ENCODE measurements at regions not wholly inside any gene's neighbourhood (a gene's known extent, or its start where the extent isn't known, plus 50 kb on each side); places are given as distances from the start of the nearest gene placed in this dataset.
"Not testable (repeated sequence)": the region's sequence is repeated elsewhere in the genome, so short reads cannot be mapped to it uniquely, and the experiment has no call there.

DNA sequence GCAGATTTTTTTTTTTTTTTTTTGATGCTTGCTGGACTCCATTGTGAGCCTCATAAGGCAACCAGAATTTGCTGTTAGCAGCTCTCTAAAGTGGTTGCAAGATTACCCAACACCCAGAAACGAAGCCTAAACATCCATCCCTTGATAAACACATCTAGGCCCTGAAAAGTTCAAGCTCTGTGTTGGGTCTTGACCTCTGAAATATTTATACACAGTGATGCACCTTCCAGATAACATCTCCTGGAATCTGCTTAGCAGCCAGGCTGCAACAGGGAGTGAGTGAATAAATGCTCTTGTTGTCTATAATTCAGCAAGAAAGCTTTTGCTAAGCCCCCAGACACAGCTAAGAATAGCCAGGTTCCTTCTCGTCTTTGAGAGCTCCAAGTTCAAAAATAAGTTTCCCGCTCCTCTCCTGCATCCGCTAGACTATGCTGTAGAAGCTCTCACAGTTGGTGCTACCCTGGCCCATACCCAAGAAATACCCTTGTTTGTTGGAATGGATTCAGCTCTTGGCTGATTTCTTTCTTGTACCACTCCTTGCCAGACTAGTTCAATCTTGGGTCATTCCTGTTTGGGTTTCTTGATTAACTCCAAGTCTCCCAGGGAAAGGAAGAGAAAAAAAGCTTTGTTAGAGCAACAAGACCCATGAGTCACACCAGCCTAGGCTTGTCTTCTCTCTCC is 610.6 kb upstream of the TBX3 start:
- no peak for DNase-seq

DNA sequence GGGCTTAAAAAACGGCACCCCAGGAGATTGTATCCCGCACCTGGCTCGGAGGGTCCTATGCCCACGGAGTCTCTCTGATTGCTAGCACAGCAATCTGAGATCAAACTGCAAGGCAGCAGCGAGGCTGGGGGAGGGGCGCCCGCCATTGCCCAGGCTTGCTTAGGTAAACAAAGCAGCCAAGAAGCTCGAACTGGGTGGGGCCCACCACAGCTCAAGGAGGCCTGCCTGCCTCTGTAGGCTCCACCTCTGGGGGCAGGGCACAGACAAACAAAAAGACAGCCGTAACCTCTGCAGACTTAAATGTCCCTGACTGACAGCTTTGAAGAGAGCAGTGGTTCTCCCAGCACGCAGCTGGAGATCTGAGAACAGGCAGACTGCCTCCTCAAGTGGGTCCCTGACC is 601.5 kb upstream of the TBX3 start:
- DNase-seq = not testable (repeated sequence)

DNA sequence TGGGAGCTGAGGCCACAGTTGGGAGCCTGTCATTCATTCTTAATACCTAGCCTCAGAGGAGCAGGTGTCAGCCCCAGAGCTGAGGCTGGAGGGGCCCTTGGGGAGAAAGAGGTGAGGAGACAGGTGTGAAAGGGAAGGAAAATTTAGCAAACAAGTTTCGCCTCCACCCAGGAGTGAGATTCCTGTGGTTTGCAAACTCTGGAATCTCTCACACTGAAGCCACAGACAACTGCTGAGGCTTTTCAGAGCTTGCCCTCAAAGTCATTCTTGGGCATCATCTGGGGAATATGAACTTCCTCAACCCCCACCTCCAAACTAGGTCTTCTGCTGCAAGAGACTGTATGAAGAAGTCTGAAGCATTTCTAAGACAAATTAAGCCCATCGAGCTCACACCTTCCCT is 589.5 kb upstream of the TBX3 start:
- no peak for DNase-seq

DNA sequence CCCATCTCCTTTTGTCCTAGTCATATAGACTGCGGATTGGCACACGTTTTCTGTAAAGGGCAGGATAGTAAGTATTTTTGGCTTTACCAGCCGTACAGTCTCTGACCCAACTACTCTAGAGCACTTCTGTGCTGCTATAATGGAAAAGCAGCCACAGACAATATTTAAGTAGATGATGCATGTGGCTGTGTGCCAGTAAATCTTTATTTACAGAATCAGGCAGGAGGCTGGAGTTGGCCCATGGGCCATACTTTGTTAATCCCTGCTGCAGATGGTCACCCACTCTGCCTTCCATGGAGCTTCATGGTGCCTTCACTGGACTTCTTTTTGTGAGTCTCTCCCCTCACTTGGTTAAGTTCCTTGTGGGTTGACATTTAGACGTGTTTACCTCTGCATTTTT is 584.5 kb upstream of the TBX3 start:
- no peak for DNase-seq

DNA sequence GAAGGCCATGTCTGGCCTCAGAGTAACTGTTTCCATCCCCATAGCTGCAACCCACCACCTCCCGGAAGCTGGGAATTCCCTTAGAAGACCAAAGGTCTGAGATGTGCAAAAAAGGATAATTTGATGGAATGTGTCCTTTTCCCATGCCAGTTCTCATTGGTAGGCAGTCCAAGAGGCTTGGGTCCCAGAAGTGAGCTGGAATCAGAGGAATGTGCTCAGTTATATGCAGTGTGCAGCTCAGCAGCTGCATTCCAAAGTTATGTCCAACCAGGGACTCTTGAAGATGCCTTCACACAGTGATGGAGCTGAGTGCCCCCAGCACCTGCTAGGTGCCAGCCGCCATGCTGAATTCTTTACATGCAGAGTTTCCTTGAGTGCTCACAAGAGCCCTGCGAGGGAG is 583.9 kb upstream of the TBX3 start:
- DNase-seq = no peak

DNA sequence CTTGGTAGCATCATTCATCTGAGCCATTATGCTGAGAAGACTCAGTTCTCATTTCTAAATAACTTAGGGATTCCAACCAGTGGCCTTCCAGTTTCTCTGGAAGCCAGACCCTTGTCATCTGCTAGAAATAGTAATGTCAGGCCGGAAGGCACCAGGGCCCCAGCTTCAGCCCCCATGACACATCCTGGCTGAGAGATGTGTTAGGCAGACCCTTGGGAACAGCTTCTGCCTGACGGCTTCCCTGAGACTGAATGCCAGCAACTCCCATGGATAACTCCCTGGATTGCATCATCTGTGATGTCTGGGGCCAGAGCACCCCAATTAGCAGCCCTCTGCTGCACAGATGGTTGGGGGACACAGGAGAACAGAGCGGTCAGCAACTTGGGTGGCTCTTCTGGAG is 583.5 kb upstream of the TBX3 start:
- no peak for DNase-seq

DNA sequence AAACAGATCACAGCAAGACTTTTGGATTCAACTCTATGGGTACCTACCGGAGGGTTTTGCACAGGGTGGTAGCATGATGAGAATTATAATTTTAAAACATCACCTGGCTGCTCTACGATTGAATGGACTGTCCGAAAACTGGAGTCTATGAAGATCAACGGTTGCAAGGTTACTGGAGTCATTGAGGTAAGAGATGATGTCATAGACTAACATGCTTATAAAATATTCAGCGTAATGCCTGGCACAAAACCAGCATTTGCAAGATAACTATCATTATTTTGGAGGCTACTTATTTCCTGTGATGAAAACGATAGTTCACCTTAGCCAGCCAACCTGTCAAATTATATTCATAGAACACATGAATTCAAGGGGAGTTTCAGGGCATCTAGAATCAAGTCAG is 580.6 kb upstream of the TBX3 start:
- no peak for DNase-seq

DNA sequence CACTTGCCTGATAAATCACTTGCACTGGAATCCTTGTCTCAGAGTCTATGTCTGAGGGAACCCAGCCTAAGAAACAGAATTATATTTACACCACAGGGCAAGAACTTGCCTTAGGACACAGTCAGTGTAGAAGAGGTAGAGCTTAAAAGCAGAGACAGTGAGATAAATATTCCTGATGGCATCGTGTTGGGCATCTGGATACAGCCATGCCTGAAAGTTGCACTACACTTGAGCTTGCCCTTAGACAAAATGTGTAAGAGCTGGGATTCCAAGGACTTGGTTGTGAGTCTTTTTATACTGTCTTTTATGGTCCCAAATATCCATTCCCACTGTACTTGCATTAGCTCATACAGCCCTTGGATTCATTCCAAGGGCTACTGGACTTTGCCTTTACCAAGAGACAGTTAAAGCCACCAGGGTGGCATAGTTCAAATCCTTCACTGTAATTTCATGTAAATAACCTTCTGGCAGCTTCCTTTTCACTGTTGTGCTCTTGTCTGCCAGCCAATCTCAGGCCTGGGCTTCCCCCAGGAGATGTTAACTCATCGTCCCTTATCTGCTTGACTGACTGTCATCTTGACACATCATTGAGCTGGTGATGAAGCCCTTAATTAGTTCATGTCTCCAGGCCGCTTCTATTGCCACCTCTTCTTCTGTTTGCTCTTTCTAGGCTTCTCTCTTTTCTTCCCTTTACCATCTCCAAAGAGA is 577.9 kb upstream of the TBX3 start:
- DNase-seq = no peak

DNA sequence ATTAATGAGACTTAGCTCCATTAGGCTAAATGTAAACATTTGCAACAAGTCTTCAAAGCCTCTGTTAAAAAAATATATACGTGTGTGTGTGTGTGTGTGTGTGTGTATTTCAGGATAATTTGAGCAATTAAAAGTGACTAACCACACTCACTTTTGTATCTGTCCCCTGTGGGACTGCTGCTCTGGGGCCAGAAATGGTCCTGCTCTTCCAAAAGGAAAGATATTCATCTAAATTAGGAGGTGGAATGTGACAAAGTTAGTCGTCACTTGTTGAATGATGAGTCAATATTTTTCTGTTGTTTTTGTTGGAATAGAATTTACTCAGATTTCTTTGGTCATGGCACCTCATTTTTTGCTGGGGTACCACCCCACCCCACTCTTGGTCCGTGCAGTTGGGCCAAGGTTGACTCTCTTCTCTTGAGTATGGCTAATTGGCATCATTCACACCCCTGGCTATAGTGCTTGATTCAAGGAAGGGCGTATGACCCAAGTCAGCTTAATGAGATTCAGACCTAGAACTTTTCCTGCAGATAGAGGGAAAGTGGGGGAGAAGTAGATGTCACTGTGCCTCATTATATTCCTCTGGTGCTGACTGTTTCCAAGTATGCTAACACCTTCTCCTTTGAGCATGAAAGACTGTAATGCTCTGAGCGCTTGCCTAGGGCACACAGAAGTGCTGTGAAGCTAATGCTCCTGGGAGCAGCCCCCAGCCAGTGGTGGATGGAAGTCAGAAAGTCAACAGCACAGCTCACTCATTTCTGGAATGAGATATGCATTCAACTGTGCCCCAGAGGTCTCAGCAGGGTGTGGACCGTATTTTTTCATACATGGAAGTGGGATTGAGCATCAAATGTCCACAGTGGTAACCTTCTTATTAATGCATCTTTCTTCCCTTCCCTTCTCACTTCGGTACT is 577.0 kb upstream of the TBX3 start:
- DNase-seq = no peak

DNA sequence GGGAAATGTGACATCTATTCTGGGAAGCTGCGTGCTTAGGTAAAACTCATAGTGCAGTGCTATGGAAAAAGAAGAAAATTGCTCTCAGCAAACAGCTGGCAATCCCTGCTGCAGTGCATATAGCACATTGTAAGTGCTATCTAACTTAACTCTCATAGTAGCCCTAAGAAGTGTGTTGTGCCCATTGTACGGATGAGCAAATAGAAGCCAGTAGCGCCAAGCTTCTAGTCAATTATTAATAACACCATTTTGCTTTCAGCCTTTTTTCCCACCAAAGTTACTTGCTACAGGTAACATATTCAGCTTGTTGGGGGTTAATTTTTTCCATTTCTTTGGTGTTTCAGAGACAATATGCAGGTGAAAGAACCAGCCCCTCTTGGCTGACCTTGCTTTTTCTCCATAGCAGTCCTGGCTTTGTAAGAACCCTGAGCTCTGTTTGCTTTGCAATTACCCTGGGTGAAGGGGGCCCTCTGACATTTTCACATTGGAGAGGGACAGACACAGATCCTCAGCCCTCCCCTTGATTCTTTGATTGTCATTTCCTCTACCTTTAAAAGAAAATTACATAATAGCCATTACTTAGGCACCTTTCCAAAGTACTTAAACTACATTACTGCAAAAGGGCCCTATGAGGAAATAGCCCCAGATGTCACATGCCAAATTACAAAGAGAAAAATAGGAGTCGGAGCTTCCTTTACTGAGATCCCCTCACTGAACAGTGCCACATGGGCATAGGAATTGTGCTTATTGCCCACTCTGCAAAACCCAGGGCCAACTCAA is 576.2 kb upstream of the TBX3 start:
- no peak for DNase-seq

DNA sequence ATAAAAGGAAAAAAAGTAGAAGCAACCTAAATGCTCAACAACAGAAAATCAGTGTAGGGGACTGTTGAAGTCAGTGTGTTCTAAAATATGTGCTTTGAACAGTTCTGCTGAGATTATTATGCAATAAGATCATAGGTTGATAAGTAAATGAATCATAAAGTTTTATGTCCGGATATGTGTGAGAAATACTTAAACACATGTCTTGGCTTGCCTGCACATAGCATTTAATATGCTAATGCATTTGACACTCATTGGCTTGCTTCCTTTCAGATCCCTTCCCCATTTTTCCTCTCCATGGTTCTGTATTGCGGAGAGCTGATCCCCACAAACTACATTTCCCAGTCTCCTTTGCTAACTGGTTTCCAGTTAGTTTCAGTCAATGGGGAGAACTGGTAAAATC is 573.8 kb upstream of the TBX3 start:
- no peak for DNase-seq

DNA sequence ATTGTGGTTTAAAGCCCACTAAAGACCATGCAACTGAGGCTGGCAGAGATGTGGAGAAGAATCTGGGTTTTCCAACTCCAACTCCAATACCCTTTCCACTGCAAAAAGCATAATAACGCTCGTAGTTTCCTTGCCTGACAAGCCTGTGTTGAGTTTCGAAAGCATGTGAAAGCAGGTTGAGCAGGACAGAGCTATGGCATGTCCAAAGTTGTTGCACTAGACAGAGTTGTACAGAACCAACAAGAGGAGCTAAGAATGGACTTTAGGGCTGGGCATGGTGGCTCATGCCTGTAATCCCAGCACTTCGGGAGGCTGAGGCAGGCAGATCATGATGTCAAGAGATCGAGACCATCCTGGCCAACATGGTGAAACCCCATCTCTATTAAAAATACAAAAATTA is 572.0 kb upstream of the TBX3 start:
- no peak for DNase-seq

DNA sequence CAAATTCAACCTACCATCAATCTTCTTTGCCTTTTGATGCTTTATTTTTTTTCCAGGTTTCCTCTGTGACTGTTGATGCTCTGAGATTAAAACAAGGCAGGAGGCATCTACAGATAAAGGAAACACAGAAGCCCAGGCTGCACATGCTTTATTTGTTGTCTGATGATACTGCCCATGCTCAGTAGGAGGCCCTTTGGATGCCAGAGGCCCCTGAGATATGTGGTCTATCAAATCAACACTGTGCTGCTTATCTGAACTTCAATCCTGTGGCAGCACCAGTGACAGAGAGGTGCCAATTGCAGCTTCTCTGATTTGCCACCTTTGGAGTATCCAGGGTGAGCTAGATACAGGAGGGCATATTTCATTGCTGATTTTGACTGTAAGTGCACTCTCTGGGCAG is 571.3 kb upstream of the TBX3 start:
- DNase-seq = no peak

DNA sequence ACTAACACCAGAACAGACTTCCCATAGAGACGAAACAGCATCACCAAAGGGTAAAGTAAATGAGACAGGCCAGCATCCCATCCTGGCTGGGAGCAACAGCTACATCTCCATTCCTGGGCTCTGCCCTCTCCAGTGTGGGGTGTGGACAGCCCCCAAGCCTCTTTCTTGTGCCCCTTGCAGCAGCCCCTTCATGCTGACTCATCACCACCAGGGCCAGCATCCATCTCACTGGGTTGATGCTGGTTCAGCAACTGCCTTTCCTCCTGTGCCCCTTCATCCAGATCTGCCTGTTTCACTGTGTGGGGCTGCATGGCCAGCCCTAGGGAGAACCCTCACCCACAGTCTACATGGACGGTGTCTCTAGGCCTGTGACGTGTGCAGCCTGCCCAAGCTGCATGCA is 569.1 kb upstream of the TBX3 start:
- no peak for DNase-seq

DNA sequence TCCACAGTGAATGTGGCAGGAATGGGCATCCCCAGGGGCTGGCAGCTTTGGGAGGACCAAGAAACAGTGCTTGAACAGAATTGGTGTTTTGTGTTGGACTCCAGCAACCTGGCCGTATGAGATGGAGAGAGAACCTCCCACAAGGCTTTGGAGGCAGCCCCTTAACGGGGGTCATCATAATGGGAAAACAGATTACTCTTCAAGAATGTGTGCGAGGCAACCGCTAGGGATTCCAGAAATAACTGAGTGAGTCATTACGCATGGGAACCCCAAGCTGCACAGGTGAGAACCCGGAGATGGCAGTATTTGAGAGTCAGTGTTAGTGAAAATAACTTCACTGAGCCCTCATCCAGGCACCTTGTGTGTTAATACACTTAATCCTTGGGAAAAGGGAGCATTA is 567.8 kb upstream of the TBX3 start:
- no peak for DNase-seq

DNA sequence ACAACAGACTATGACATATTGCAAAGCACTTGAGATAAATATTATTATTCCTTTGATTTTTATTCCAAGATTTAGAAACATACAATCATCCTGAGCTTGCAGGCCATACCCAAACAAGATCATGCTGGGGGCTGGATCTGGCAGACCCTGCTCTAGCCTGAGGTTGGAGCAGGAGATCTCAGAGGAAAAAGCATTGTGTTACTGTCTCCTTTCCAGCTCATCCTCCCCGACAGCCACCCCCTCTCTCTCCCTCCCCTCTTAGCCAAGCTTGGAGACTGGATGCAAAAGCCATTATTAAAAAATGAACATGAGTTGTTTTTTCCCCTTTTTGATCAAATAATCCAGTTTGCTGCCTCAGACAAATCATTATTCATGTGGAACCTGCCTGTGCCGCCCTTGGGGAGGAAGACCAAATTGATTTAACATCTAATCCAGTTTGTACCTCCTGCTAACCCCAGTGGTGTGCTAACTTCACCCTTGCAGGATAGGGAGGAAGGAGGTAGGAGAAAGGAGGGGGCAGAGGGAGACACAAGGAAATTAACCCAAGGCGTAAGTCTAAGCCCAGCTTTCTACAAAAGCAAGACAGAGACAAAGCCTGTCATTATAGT is 565.8 kb upstream of the TBX3 start:
- DNase-seq = no peak

DNA sequence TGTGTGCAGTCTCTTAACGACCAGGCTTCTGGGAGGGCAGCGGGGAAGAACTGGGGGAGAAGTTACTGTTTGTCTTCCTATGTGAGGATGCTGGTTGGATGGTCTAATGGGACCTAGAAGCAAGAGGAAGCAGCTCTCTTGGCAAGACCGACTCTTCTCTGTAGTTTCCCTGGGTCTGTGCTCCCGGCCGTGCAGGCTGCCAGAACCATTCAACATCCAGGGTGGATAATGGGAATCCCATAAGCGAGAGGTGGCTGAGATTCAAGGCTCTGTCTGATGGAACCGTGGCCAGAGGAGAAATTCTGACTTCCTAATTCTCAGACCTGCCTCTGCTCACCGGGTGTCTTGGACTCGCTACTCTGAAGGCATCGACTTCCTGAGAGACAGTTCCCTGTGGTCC is 561.0 kb upstream of the TBX3 start:
- DNase-seq = no peak

DNA sequence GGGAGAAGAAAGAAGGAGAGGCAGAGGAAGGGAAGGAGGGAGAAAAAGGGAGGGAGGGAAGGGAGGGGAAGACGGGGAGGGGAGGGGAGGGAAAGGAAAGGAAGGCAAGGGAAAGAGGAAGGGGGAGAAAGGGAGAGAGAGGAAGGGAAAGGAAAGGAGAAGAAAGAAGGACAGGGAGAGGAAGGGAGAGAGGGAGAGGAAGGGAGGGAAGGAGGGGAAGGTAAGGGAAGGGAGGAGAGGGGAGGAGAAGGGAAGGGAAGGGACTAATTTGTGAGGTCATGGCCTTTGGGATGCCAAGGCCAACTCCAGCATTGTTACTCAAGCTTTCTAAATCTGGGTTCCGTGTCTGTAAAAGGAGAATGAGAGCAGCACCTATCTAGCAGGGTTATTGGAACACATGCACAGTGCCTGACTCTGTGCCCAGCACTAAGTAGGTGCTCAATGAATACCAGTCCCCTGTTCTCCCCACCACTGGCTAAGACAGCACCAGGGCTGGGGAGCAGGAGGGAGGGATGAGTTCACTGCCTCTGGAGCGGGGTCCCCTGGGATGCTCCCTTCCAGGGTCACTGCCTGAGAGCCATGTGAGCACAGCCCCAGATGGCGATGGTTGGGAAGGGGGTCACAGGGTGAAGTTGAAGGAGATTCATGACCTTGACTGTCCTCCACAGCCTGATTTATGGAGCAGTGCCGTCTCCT is 560.1 kb upstream of the TBX3 start:
- DNase-seq = no peak

DNA sequence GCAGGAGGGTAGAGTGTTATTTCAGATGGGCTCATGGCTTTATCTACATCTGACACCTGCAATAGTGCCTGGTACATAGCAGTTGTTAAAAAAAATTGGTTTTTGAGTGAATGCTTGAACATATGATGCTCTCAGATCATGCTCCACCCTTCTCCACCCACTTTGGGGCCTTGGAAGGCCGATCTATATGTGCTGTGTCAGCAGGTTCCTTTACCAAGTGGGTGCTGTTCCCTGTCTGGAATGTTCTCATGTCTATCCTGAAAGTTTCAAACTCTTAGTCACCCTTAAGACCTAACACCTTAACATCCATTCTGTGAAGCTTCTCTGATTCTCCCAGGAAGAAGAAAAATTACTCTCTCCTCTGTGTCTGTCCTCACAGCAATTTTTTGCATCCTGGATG is 556.3 kb upstream of the TBX3 start:
- no peak for DNase-seq

DNA sequence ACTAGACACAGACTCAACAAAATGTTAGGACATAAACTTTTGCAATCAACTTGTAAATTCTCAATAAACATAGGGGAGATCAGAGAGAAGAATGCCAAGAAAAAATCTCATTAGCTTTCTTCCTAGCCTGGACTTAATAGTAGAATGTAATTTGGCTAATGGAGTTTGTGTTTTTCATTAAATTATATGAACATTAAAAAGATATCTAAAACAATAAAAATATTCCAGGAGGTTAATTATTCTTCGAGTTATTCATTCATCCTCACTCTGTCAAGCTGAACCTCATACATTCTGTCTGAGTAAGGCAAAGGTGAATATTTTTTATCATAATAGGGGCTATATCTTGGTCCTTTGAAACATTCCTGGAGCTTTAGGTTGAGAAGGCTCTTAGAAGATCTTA is 551.9 kb upstream of the TBX3 start:
- no peak for DNase-seq

DNA sequence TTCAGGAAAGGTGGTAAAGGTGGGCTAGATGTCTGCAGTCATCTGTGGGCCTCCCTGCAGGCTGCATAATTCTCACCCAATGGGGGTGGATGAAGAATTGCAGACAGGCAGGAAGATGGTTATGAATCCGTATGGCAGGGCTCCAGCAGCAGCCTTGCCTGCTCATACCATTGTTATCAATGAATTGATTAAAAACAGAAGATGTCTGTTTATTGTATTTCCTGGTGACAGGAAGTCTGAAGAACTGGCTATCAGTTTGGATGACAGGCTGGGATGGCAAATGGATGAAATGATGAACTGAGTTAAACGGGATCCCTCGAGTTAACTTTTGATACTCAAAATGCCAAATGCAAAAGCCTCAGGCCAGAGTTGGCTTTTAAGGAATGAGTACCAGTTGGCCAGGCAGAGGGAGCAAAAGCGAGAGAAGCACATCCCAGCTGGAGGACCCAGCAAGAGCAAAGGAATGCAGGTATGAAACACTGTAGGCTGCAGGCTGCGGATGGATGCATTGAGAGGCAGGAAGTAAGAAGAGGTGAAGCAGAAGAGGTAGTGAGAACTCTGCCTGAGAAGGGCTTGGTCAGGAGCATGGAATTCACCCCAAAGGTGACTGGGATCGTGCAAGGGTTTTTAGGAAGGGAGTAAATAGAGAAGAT is 550.0 kb upstream of the TBX3 start:
- no peak for DNase-seq

Measured in NCI-H2107 (cell line).